MG63 (cell line): ENCODE measurements at regions not wholly inside any gene's neighbourhood (a gene's known extent, or its start where the extent isn't known, plus 50 kb on each side); places are given as distances from the start of the nearest gene placed in this dataset.

Source experiments
- DNase-seq: peaks from one replicate; pipeline ENCODE4 v3.0.0-alpha.2; 2020
- H3K27me3 ChIP-seq: fragments of 250-450 bp; sonication (Bioruptor Pico); 2 replicates; pipeline ENCODE4 v1.5.1; 2020; ENCODE audit warnings: mild to moderate bottlenecking, moderate library complexity
- H3K36me3 ChIP-seq: fragments of 250-450 bp; sonication (Bioruptor Pico); 2 replicates; pipeline ENCODE4 v1.5.1; 2020; ENCODE audit warnings: mild to moderate bottlenecking, moderate library complexity
- H3K4me3 ChIP-seq: fragments of 250-450 bp; sonication (Bioruptor Pico); 2 replicates; pipeline ENCODE4 v1.5.1; 2020; ENCODE audit warnings: mild to moderate bottlenecking, moderate library complexity
- H3K9me3 ChIP-seq: fragments of 250-450 bp; sonication (Bioruptor Pico); 2 replicates; pipeline ENCODE4 v1.5.1; 2020; ENCODE audit warnings: mild to moderate bottlenecking, moderate library complexity

DNA sequence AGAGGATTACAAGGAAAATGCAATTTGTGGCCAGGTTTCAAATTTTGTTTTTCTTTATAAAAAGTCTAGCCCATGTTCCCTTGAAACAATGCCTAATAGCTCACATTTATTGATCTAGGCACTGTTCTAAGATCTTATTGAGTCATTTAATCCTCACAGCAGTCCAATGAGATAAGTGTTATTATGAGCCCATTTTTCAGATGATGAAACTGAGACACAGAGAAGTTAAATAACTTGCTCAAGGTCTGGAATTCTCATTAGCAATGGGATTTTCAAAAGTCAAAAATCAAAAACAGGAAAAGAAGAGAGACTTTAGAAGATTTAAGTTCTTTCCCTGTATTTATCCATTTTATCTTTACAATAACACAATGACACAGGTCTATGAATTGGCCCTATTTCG lies 90.0 kb upstream of the COL6A5 start:
- no peak overlapping the region for H3K4me3 ChIP-seq
- H3K36me3 ChIP-seq = no peaks in the 10 kb centered on the region
- H3K9me3 ChIP-seq = no peaks in the 10 kb centered on the region
- DNase-seq = no peak
- H3K27me3 ChIP-seq = peaks cover 6% of the 10 kb centered on the region; the same call in 1 of the 2 replicates

DNA sequence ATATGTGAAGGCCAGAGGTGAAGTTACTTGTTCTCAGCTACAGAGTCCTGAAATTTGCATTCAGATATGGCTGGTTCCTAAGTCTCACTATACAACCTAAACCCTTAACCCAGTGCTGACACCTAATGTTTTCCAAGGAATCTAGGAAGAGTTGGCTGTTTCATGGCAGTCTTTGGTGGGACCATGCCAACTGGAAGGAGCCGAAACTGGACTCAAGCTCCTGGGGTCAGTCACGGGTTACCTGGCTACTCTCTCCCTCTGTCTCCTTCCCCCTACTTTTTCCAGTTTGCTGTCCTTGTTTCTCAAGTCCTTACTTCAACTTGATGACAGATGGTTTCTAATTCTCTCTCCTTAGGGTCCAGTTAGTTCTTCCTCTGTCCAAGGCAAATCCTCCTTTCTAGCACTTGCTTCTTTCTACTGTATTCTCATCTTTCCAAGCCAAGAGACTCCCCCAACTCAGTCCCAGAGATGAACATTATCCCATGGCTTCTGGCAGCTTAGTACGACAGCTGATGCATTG lies 88.6 kb upstream of the COL6A5 start:
- no peak for DNase-seq
- Histone ChIP-seq H3K4me3 (no peak overlapping the region), H3K9me3 (no peaks in the 10 kb centered on the region), H3K36me3 (no peaks in the 10 kb centered on the region), H3K27me3 (peaks cover 6% of the 10 kb centered on the region; the same call in 1 of the 2 replicates)

DNA sequence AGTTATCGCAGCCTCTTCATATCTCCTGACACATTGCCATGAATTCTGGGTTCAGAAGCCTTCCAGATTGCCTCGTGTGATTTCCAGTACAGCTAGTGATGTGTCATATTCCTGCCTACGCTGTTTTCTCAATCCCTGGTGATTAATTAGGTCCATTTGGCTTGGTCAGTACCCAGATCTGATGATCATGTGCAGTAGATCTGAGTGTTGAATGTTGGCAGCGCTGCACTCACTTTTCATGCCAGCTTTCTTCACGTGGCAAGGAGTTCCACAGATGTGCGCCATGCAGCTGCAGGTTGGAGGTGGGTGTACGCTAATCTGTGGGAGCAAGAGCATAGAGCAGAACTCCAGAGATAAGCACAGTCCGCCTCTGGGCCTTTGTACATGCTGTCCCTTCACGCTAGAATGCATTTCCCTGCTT lies 86.9 kb upstream of the COL6A5 start:
- DNase-seq = peak; percentile 30
- no peak overlapping the region for H3K4me3 ChIP-seq
- peaks cover 6% of the 10 kb centered on the region for H3K27me3 ChIP-seq
- H3K9me3 ChIP-seq = no peaks in the 10 kb centered on the region
- H3K36me3 ChIP-seq = no peaks in the 10 kb centered on the region

DNA sequence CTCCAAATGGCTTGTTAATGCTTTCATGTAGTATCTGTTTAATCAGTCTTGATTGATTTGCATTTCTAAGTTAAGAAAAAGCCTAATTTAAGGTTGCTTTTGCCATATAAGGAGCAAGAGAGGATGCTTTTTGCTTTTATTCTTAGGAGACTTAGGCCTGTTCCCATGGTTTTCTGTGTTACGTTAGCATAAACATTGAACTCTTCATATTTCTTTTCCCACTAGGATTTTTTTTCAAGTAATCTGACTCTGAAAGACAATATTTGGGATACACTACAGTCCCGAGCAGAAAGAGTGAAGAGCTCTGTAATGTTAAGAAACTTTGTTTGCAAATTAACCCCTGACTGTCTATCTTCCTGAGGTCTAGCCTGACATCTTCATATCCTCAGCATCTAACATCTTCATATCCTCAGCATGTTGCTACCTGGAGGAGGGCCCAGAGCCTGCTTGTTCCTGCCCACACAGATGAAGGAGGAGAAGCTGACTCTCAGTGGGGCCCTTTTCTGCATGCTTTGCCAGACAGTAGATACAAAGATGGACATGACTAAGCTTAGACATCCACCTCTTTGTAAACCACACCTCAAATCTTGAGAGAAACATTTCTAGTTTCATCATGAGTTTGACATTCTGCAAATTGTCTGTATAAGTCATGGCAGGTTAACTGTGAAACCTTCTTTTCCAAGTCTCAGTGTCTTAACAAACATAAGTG lies 86.2 kb upstream of the COL6A5 start:
- DNase-seq = no peak
- Histone ChIP-seq H3K4me3 (no peak overlapping the region), H3K9me3 (no peaks in the 10 kb centered on the region), H3K27me3 (peaks cover 6% of the 10 kb centered on the region), H3K36me3 (no peaks in the 10 kb centered on the region)

DNA sequence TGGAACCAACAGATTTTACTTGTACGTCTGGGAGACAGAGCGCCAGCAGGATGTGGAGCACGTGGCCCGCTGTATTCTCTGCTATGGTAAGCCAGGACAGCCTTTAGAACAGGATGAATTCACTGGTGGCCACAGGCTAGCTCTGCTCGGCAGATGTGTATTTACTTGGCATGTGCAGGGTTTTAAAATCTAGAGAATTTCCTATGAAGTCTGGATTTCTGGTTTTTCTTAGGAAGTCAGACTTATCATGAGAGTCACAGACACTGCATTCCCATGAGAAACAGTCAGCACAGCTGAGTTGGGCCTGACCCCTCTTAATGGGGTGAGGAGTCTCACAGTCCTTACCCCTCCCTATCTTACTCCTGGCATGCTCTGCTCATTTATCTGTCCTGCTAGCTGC lies 84.6 kb upstream of the COL6A5 start:
- Histone ChIP-seq H3K36me3 (no peaks in the 10 kb centered on the region), H3K4me3 (no peak overlapping the region), H3K27me3 (peaks cover 6% of the 10 kb centered on the region), H3K9me3 (no peaks in the 10 kb centered on the region)
- no peak for DNase-seq

DNA sequence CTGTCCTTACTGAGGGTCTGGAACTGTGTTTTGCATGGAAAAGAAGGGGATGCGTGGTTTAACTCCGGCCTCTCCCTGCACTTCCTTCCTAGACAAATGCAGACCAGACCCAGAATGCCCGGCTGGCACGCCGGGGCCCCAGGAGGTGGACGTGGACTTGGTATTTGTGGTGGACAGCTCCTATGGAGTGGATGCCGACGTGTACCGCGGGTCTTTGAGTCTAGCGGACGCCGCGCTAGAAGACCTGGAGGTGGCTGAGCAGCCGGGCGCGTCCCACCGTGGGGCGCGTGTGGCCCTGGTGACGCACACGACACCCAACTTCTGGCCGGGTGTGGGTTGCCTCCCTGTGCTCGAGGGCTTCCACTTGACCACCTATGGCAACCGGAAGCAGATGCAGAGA lies 81.8 kb upstream of the COL6A5 start:
- Histone ChIP-seq H3K27me3 (peaks cover 8% of the 10 kb centered on the region), H3K9me3 (no peaks in the 10 kb centered on the region), H3K4me3 (no peak overlapping the region), H3K36me3 (no peaks in the 10 kb centered on the region)
- no peak for DNase-seq

DNA sequence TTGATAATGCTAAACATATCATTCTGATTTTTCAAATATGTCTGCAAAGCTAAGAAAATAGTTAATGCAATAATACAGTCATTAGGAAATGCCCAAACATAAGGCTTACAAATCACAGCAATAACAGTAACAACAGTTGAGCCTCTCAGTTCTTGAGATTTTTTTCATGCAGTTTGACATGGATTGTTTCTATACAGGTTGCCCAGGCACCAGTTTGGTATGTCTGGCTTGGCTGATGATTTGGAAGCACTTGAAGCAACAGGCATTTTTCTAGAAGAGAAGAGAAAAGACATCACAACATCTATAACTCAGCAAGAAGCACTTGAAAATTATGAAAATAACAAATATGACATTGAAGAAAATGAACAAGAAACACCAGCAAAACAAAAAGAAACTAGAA lies 78.7 kb upstream of the COL6A5 start:
- H3K27me3 ChIP-seq = peaks cover 12% of the 10 kb centered on the region
- no peaks in the 10 kb centered on the region for H3K36me3 ChIP-seq
- no peak for DNase-seq
- no peak overlapping the region for H3K4me3 ChIP-seq
- no peaks in the 10 kb centered on the region for H3K9me3 ChIP-seq

DNA sequence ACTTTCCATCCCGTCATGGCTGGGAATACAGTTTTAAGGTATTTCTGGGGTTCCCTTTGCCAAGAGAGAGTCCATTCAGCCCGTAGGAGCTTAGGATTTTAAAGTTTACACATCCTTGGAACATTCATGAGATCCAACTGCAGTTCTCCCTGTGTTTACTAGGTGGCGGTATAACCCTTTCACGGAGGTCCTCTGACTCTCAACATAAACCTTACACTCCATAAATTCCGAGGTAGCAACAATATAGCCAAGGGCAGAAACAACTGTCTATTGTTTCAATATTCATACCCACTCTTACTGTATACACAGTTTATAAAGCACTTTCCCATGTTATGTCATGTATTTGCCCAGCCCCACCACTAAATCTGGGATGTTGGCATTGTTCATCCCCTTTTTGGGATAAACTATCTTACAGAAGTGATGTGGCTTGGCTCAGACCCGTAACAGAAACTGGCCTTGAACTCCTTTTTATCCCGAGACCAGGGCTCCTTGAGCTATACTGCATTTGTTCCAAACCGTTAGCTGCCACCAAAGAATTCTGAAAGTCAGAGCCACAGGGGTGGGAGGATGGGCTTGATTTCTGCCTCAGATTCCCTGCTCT lies 69.2 kb upstream of the COL6A5 start:
- DNase-seq = peak; percentile 10
- no peak overlapping the region for H3K4me3 ChIP-seq
- H3K27me3 ChIP-seq = peaks cover 25% of the 10 kb centered on the region
- no peaks in the 10 kb centered on the region for H3K36me3 ChIP-seq
- H3K9me3 ChIP-seq = no peaks in the 10 kb centered on the region

DNA sequence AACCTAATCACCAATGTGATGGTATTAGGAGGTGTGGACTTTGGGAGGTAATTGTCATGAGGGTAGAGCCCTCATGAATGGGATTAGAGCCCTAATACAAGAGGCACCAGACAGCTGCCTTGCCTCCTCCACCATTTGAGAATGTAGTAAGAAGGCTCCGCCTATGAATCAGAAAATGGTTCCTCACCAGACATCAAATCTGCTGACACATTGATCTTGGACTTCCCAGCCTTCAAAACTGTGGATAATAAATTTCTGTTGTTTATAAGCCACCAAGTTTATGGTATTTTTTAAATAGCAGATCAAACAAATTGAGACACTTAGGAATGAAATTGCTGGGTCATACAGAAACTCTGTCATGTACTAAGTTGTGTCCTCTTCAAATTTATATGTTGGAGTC lies 56.8 kb upstream of the COL6A5 start:
- no peak for DNase-seq
- Histone ChIP-seq H3K4me3 (no peak overlapping the region), H3K36me3 (no peaks in the 10 kb centered on the region), H3K9me3 (no peaks in the 10 kb centered on the region), H3K27me3 (peaks cover 15% of the 10 kb centered on the region)

DNA sequence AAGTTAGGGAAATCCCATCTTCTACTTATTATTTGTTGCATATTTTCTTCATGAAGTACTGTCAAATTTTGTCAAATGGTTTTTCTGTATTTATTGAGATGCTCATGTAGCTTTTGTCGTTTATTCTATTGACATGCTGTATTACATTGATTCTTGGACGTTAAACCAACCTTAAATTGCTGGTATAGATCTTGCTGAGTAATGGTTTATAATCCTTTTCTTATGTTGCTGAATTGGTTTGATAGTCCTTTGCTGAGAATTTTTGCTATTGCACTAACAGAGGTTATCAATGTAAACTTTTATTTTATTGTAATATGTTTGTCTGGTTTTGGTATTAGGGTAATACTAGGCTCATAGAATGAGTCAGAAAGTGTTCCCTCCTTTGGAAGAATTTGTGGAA lies 54.3 kb upstream of the COL6A5 start:
- Histone ChIP-seq H3K27me3 (peaks cover 8% of the 10 kb centered on the region), H3K9me3 (no peaks in the 10 kb centered on the region)
- no peak for DNase-seq

DNA sequence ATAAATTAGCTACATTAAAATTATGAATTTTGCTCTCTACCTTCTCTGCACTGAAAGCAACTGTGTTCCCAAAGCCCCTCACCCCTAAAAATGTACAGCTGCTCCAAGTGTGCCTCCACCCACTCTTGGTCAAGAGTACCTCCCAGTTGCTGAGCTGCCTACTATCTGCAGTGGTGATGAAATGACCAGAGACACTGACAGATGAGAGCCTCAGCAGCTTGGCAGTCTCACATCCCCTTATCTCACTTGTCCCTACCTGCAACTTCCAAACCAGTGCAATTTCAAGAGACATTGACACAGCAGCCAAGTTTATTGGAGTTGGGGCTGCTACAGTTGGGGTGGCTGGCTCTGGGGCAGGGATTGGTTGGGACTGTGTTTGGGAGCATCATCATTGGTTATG lies 52.2 kb upstream of the COL6A5 start:
- Histone ChIP-seq H3K27me3 (peaks cover 6% of the 10 kb centered on the region), H3K36me3 (no peaks in the 10 kb centered on the region), H3K4me3 (no peak overlapping the region), H3K9me3 (no peaks in the 10 kb centered on the region)
- DNase-seq = no peak

More for the DNA sequence above, 54.3 kb upstream of the COL6A5 start:
- no peak overlapping the region for H3K4me3 ChIP-seq
- no peaks in the 10 kb centered on the region for H3K36me3 ChIP-seq
